Gastrocnemius medialis (tissue), 4 donors: ENCODE measurements at regions not wholly inside any gene's neighbourhood (a gene's known extent, or its start where the extent isn't known, plus 50 kb on each side); places are given as distances from the start of the nearest gene placed in this dataset.

Experiments used
- ATAC-seq, 2 donors: fragments of 150-250 bp; one replicate each; pipeline ENCODE4 v1.9.1; 2016
- DNase-seq, 2 donors: peaks; one replicate each; pipeline ENCODE4 v3.0.0-alpha.2; 2019
- H3K27ac ChIP-seq, 4 donors: fragments of 200-600 bp; sonication (generic); 1 replicate in 1 of 4; 2 replicates in 3 of 4; pipeline ENCODE4 v1.5.1; 2016 to 2018; ENCODE audit warnings: mild to moderate bottlenecking in 2 of 4, moderate library complexity in 1 of 4
- H3K27me3 ChIP-seq, 3 donors: fragments of 200-600 bp; sonication (generic) in 2 of 3; 1 replicate in 1 of 3; 2 replicates in 2 of 3; pipeline versions ENCODE4 v1.5.1 to v1.6.0; 2016 to 2019; ENCODE audit warnings: mild to moderate bottlenecking in 1 of 3, moderate library complexity in 1 of 3
- H3K36me3 ChIP-seq, 2 donors: fragments of 200-600 bp; sonication (generic) in 1 of 2; one replicate each; pipeline ENCODE4 v1.5.1; 2017 to 2018
- H3K4me1 ChIP-seq, 2 donors: fragments of 200-600 bp; sonication (generic) in 1 of 2; one replicate each; pipeline ENCODE4 v1.5.1; 2016 to 2017; ENCODE audit warnings: mild to moderate bottlenecking in 2 of 2
- H3K4me3 ChIP-seq, 4 donors: fragments of 200-600 bp; sonication (generic) in 3 of 4; 1 replicate in 1 of 4; 2 replicates in 3 of 4; pipeline ENCODE4 v1.5.1; 2016 to 2019; ENCODE audit warnings: mild to moderate bottlenecking in 2 of 4
- H3K9me3 ChIP-seq, 3 donors: fragments of 200-600 bp; sonication (generic) in 2 of 3; 1 replicate in 1 of 3; 2 replicates in 2 of 3; pipeline ENCODE4 v1.5.1; 2016 to 2019
- CTCF ChIP-seq, 5 experiments: fragments of 450-650 bp in 3 of 5; fragments of 200-600 bp in 2 of 5; sonication (generic) in 2 of 5; IDR thresholded peaks in 4 of 5; conservative IDR thresholded peaks in 1 of 5; 1 replicate in 4 of 5; 2 replicates in 1 of 5; pipeline ENCODE4 v1.5.1; 2016 to 2019; ENCODE audit warnings: antibody characterized with exemption in 5 of 5, mild to moderate bottlenecking in 3 of 5, moderate library complexity in 3 of 5
- POLR2A ChIP-seq, 2 donors: fragments of 450-650 bp; IDR thresholded peaks; one replicate each; pipeline ENCODE4 v1.6.1; 2017; ENCODE audit warnings: antibody characterized with exemption in 2 of 2, mild to moderate bottlenecking in 2 of 2, moderate library complexity in 2 of 2
- in situ Hi-C, 4 donors: fragments of 200-750 bp; cut with MboI; loops; one replicate each; pipeline versions ENCODE4 v1.15.0 to v1.8.0; 2017; ENCODE audit warnings: low sequenced_read_pairs in 4 of 4
- intact Hi-C: fragments of 100-400 bp; cut with DNase I; formaldehyde crosslinking; loops from one replicate; pipeline ENCODE4 v1.15.1; 2023; ENCODE audit warnings: low total_unique reads

- Histone ChIP-seq H3K9me3 (no peaks in the 10 kb centered on the region), H3K4me3 (no peak overlapping the region), H3K36me3 (no peaks in the 10 kb centered on the region), H3K4me1 (no peaks in the 10 kb centered on the region), H3K27ac (no peak overlapping the region), H3K27me3 (no peaks in the 10 kb centered on the region)
- in situ Hi-C loops: no loop called here
- ATAC-seq (no peak), DNase-seq (no peak)
- intact Hi-C loops: no loop called here
- TF ChIP-seq CTCF (IDR thresholded peaks at IDR 0.05 in 4 of 5, conservative IDR thresholded peaks at IDR 0.05 in 1 of 5) (no peak), POLR2A (IDR thresholded peaks at IDR 0.05) (no peak)
These were observed 345.0 kb upstream of the PCDH15 start for GRCh38 chr10:55146032-55146431.

GRCh38 chr10:55144001-55144400 lies 343.0 kb upstream of the PCDH15 start:
- DNase-seq (no peak), ATAC-seq (no peak)
- Histone ChIP-seq H3K27me3 (no peaks in the 10 kb centered on the region), H3K36me3 (no peaks in the 10 kb centered on the region), H3K27ac (no peak overlapping the region), H3K9me3 (no peaks in the 10 kb centered on the region), H3K4me3 (no peak overlapping the region), H3K4me1 (no peaks in the 10 kb centered on the region)
- in situ Hi-C loops: no loop called here
- intact Hi-C loops: no loop called here
- TF ChIP-seq CTCF (IDR thresholded peaks at IDR 0.05 in 4 of 5, conservative IDR thresholded peaks at IDR 0.05 in 1 of 5) (no peak), POLR2A (IDR thresholded peaks at IDR 0.05) (no peak)

GRCh38 chr10:55141892-55142291 lies 340.9 kb upstream of the PCDH15 start:
- no peak overlapping the region for H3K27ac ChIP-seq
- intact Hi-C loops (no loop called here), in situ Hi-C loops (no loop called here)

GRCh38 chr10:55137063-55137462 lies 336.0 kb upstream of the PCDH15 start:
- Histone ChIP-seq H3K9me3 (no peaks in the 10 kb centered on the region), H3K4me1 (no peaks in the 10 kb centered on the region), H3K4me3 (no peak overlapping the region), H3K27ac (no peak overlapping the region), H3K27me3 (no peaks in the 10 kb centered on the region), H3K36me3 (no peaks in the 10 kb centered on the region)
- ATAC-seq (no peak), DNase-seq (no peak)
- in situ Hi-C loops: no loop called here
- intact Hi-C loops: no loop called here
- TF ChIP-seq CTCF (IDR thresholded peaks at IDR 0.05 in 4 of 5, conservative IDR thresholded peaks at IDR 0.05 in 1 of 5) (no peak), POLR2A (IDR thresholded peaks at IDR 0.05) (no peak)

More at GRCh38 chr10:55141892-55142291, 340.9 kb upstream of the PCDH15 start:
- no peak for ATAC-seq
- no peaks in the 10 kb centered on the region for H3K4me1 ChIP-seq
- no peaks in the 10 kb centered on the region for H3K9me3 ChIP-seq
- no peak overlapping the region for H3K4me3 ChIP-seq
- H3K27me3 ChIP-seq: no peaks in the 10 kb centered on the region
- no peaks in the 10 kb centered on the region for H3K36me3 ChIP-seq
- no peak for DNase-seq
- TF ChIP-seq POLR2A (IDR thresholded peaks at IDR 0.05) (no peak), CTCF (IDR thresholded peaks at IDR 0.05 in 4 of 5, conservative IDR thresholded peaks at IDR 0.05 in 1 of 5) (no peak)

GRCh38 chr10:55104738-55105137 lies 303.7 kb upstream of the PCDH15 start:
- no peak for ATAC-seq
- H3K4me3 ChIP-seq: no peak overlapping the region
- no peaks in the 10 kb centered on the region for H3K27me3 ChIP-seq
- H3K9me3 ChIP-seq: no peaks in the 10 kb centered on the region
- H3K27ac ChIP-seq: no peak overlapping the region
- DNase-seq: no peak
- no peak for TF ChIP-seq POLR2A (IDR thresholded peaks at IDR 0.05)
- TF ChIP-seq CTCF (IDR thresholded peaks at IDR 0.05 in 4 of 5, conservative IDR thresholded peaks at IDR 0.05 in 1 of 5): no peak
- no peaks in the 10 kb centered on the region for H3K4me1 ChIP-seq
- H3K36me3 ChIP-seq: no peaks in the 10 kb centered on the region
- intact Hi-C loops: no loop called here
- in situ Hi-C loops: no loop called here
